ENCODE measurements at regions not wholly inside any gene's neighbourhood (a gene's known extent, or its start where the extent isn't known, plus 50 kb on each side); places are given as distances from the start of the nearest gene placed in this dataset.

- Histone ChIP-seq H2AK9ac (replicated peaks; ENCODE audit: low read depth, low read length, poor library complexity) (no peak overlapping the region), H4K20me1 (ENCODE audit: insufficient read depth, low read length) (no peaks in the 10 kb centered on the region), H3K9me1 (ENCODE audit: insufficient read depth, low read length) (no peaks in the 10 kb centered on the region), H2BK15ac (ENCODE audit: low read depth, low read length) (no peak overlapping the region), H3K4ac (ENCODE audit: low read depth, low read length) (no peak overlapping the region), H2BK120ac (ENCODE audit: low read depth, low read length) (no peak overlapping the region), H3K27me3 (ENCODE audit: control insufficient read depth, insufficient read depth, low read length) (no peaks in the 10 kb centered on the region), H3K4me1 (ENCODE audit: control insufficient read depth, insufficient read depth, low read length) (no peaks in the 10 kb centered on the region), H3K14ac (replicated peaks; ENCODE audit: low read depth, low read length) (no peak overlapping the region), H3K23ac (ENCODE audit: low read depth, low read length) (no peak overlapping the region), H4K5ac (ENCODE audit: low read depth, low read length) (no peak overlapping the region), H3K56ac (ENCODE audit: extremely low read depth, insufficient read depth, low read length) (no peak overlapping the region), H3K79me1 (ENCODE audit: low read depth in 1 of 2, low read length in 2 of 2) (no peaks in the 10 kb centered on the region), H2BK5ac (ENCODE audit: low read depth, low read length, poor library complexity, severe bottlenecking) (no peak overlapping the region), H2AFZ (replicated peaks; ENCODE audit: low read length, poor library complexity) (no peak overlapping the region), H2AK5ac (ENCODE audit: low read depth, low read length) (no peak overlapping the region), H2BK20ac (ENCODE audit: low read depth, low read length) (no peak overlapping the region), H4K8ac (ENCODE audit: low read depth in 2 of 2, low read length in 2 of 2) (no peak overlapping the region), H3K36me3 (ENCODE audit: control insufficient read depth, insufficient read depth, low read length) (no peaks in the 10 kb centered on the region), H3K9me3 (ENCODE audit: control insufficient read depth, insufficient read depth, low read length) (peaks cover 70% of the 10 kb centered on the region), H3K4me2 (ENCODE audit: low read depth, low read length) (no peak overlapping the region), H3K27ac (ENCODE audit: insufficient read depth, low read length) (no peak overlapping the region), H4K91ac (ENCODE audit: insufficient read depth, low read depth, low read length) (no peak overlapping the region), H3K4me3 (ENCODE audit: insufficient read depth, low read depth, low read length) (no peak overlapping the region), H3K9ac (ENCODE audit: low read depth, low read length) (no peak overlapping the region), H3K18ac (ENCODE audit: low read depth, low read length) (no peak overlapping the region)
- in situ Hi-C loops (cut with MboI; ENCODE audit: low sequenced_read_pairs): no loop called here
- WGBS, 2 experiments (ENCODE audit: extremely low coverage in 2 of 2, insufficient read length in 1 of 2): 78% methylated on average over 6 of the region's 8 CpGs; no CpG with 5 or more reads in 1 of the 2 experiments
- BruUV-seq (replicated peaks): no TSS peak
- CTCF ChIA-PET: no interaction called here
- POLR2A ChIA-PET (ENCODE audit: unreplicated experiment): no interaction called here
- no peak for DNase-seq
- ATAC-seq (ENCODE audit: low read depth): no peak
- TF ChIP-seq SMC3 (IDR thresholded peaks at IDR 0.05; ENCODE audit: low read depth, low read length): no peak
- TF ChIP-seq BHLHE40 (IDR thresholded peaks at IDR 0.05; ENCODE audit: low read depth, low read length): no peak
- dilution Hi-C loops (cut with HindIII; ENCODE audit: low sequenced_read_pairs, unreplicated experiment): no loop called here
- intact Hi-C loops (cut with micrococcal nuclease): no loop called here
These were observed 683.9 kb downstream of the TBC1D22A start for GRCh38 chr22:47446331-47446730.

Data from IMR-90 (cell line).